Hematopoietic multipotent progenitor cell treated with erythropoietin and hydrocortisone succinate and interleukin-3 and kit ligand, for 4 days (in vitro differentiated cells): ENCODE measurements at regions not wholly inside any gene's neighbourhood (a gene's known extent, or its start where the extent isn't known, plus 50 kb on each side); places are given as distances from the start of the nearest gene placed in this dataset.

Experiments used
- DNase-seq: peaks from one replicate; pipeline ENCODE4 v3.0.0-alpha.2; 2015

- DNase-seq: no peak
These were observed 124.3 kb upstream of the ESRRG start for GRCh38 chr1:216847397-216848036.

GRCh38 chr1:216846339-216846738, 123.1 kb upstream of the ESRRG start:
- DNase-seq: no peak

GRCh38 chr1:216843409-216843808, 120.2 kb upstream of the ESRRG start:
- no peak for DNase-seq

- no peak for DNase-seq
These were observed 117.9 kb upstream of the ESRRG start for GRCh38 chr1:216841165-216841564.

- DNase-seq: no peak
These were observed 113.1 kb upstream of the ESRRG start for GRCh38 chr1:216836316-216836715.

GRCh38 chr1:216833509-216833908, 110.3 kb upstream of the ESRRG start:
- DNase-seq: no peak

- no peak for DNase-seq
These were observed 109.0 kb upstream of the ESRRG start for GRCh38 chr1:216832192-216832591.

- DNase-seq: no peak
These were observed 107.4 kb upstream of the ESRRG start for GRCh38 chr1:216830424-216831210.

- DNase-seq: no peak
These were observed 104.0 kb upstream of the ESRRG start for GRCh38 chr1:216827251-216827650.

- no peak for DNase-seq
These were observed 103.4 kb upstream of the ESRRG start for GRCh38 chr1:216826646-216827045.

- DNase-seq: no peak
These were observed 103.0 kb upstream of the ESRRG start for GRCh38 chr1:216826214-216826613.

- no peak for DNase-seq
These were observed 102.3 kb upstream of the ESRRG start for GRCh38 chr1:216825557-216825956.

- DNase-seq: no peak
These were observed 101.3 kb upstream of the ESRRG start for GRCh38 chr1:216824511-216824910.

- no peak for DNase-seq
These were observed 100.5 kb upstream of the ESRRG start for GRCh38 chr1:216823731-216824130.

- no peak for DNase-seq
These were observed 99.3 kb upstream of the ESRRG start for GRCh38 chr1:216822480-216822879.

GRCh38 chr1:216820345-216820744, 97.1 kb upstream of the ESRRG start:
- no peak for DNase-seq

GRCh38 chr1:216818284-216818683, 95.1 kb upstream of the ESRRG start:
- no peak for DNase-seq

- DNase-seq: no peak
These were observed 92.3 kb upstream of the ESRRG start for GRCh38 chr1:216815260-216816131.

GRCh38 chr1:216814576-216815259, 91.5 kb upstream of the ESRRG start:
- no peak for DNase-seq

- DNase-seq: no peak
These were observed 89.7 kb upstream of the ESRRG start for GRCh38 chr1:216812966-216813365.

- no peak for DNase-seq
These were observed 86.4 kb upstream of the ESRRG start for GRCh38 chr1:216809649-216810048.

- no peak for DNase-seq
These were observed 84.5 kb upstream of the ESRRG start for GRCh38 chr1:216807696-216808095.

- DNase-seq: no peak
These were observed 82.7 kb upstream of the ESRRG start for GRCh38 chr1:216805953-216806352.
